H9 (cell line): ENCODE measurements at regions not wholly inside any gene's neighbourhood (a gene's known extent, or its start where the extent isn't known, plus 50 kb on each side); places are given as distances from the start of the nearest gene placed in this dataset.

Experiments used
- DNase-seq: peaks from one replicate; pipeline ENCODE4 v3.0.0-alpha.2; 2017
- H2AFZ ChIP-seq: one replicate; pipeline ENCODE4 v1.6.1; 2013; ENCODE audit warnings: mild to moderate bottlenecking, low read length, control low read depth, moderate library complexity
- H2AK5ac ChIP-seq: 2 replicates; pipeline ENCODE4 v1.6.1; 2013; ENCODE audit warnings: low read length, control low read depth, mixed read lengths; ENCODE audit not compliant: insufficient read length
- H2BK120ac ChIP-seq: one replicate; pipeline ENCODE4 v1.6.1; 2013; ENCODE audit warnings: low read depth, mild to moderate bottlenecking, low read length, control low read depth, inconsistent platforms; ENCODE audit not compliant: poor library complexity, severe bottlenecking
- H2BK12ac ChIP-seq: 2 replicates; pipeline ENCODE4 v1.6.1; 2013; ENCODE audit warnings: low read length, control low read depth, mixed read lengths, low read depth; ENCODE audit not compliant: insufficient read length
- H2BK15ac ChIP-seq: 2 replicates; pipeline ENCODE4 v1.6.1; 2013; ENCODE audit warnings: low read depth, low read length, control low read depth
- H2BK20ac ChIP-seq: one replicate; pipeline ENCODE4 v1.6.1; 2013; ENCODE audit warnings: low read depth, mild to moderate bottlenecking, low read length, control low read depth, inconsistent platforms; ENCODE audit not compliant: poor library complexity, severe bottlenecking
- H2BK5ac ChIP-seq: 2 replicates; pipeline ENCODE4 v1.6.1; 2013; ENCODE audit warnings: low read length, control low read depth, mixed read lengths; ENCODE audit not compliant: insufficient read length
- H3K14ac ChIP-seq: 2 replicates; pipeline ENCODE4 v1.6.1; 2013; ENCODE audit warnings: low read length, control low read depth; ENCODE audit not compliant: insufficient read depth
- H3K18ac ChIP-seq: 2 replicates; pipeline ENCODE4 v1.6.1; 2013; ENCODE audit warnings: low read depth, mild to moderate bottlenecking, mixed read lengths, low read length, control low read depth; ENCODE audit not compliant: insufficient read length
- H3K23ac ChIP-seq: 2 replicates; pipeline ENCODE4 v1.6.1; 2013; ENCODE audit warnings: low read length, control low read depth, mixed read lengths, low read depth; ENCODE audit not compliant: insufficient read length
- H3K23me2 ChIP-seq: 2 replicates; pipeline ENCODE4 v1.6.1; 2013; ENCODE audit warnings: low read depth, mild to moderate bottlenecking, mixed read lengths, low read length, control low read depth; ENCODE audit not compliant: insufficient read length, poor library complexity, severe bottlenecking
- H3K27ac ChIP-seq: 2 replicates; pipeline ENCODE4 v1.5.1; 2013; ENCODE audit warnings: low read length, control low read depth, mixed read lengths, low read depth; ENCODE audit not compliant: insufficient read length
- H3K27me3 ChIP-seq: 2 replicates; pipeline ENCODE4 v1.6.1; 2013; ENCODE audit warnings: low read length, control low read depth, inconsistent platforms; ENCODE audit not compliant: insufficient read depth
- H3K4ac ChIP-seq: 2 replicates; pipeline ENCODE4 v1.6.1; 2013; ENCODE audit warnings: low read depth, mild to moderate bottlenecking, control low read depth, inconsistent platforms, low read length, moderate library complexity
- H3K4me1 ChIP-seq: 2 replicates; pipeline ENCODE4 v1.6.1; 2013; ENCODE audit warnings: low read length, control low read depth, inconsistent platforms; ENCODE audit not compliant: insufficient read depth
- H3K4me2 ChIP-seq: 2 replicates; pipeline ENCODE4 v1.6.1; 2013; ENCODE audit warnings: low read length, control low read depth, mixed read lengths; ENCODE audit not compliant: insufficient read length, insufficient read depth
- H3K56ac ChIP-seq: 2 replicates; pipeline ENCODE4 v1.6.1; 2013; ENCODE audit warnings: low read depth, mild to moderate bottlenecking, mixed read lengths, low read length, control low read depth; ENCODE audit not compliant: insufficient read length
- H3K79me1 ChIP-seq: 2 replicates; pipeline ENCODE4 v1.6.1; 2013; ENCODE audit warnings: low read depth, mild to moderate bottlenecking, moderate library complexity, low read length, control low read depth, inconsistent platforms; ENCODE audit not compliant: insufficient read depth, poor library complexity, severe bottlenecking
- H3K79me2 ChIP-seq: 2 replicates; pipeline ENCODE4 v1.6.1; 2013; ENCODE audit warnings: low read length, control low read depth, inconsistent platforms; ENCODE audit not compliant: insufficient read depth
- H3K9ac ChIP-seq: 2 replicates; pipeline ENCODE4 v1.6.1; 2013; ENCODE audit warnings: low read length, control low read depth, mixed read lengths; ENCODE audit not compliant: insufficient read length; ENCODE audit errors: extremely low read depth
- H3K9me3 ChIP-seq: one replicate; pipeline ENCODE4 v1.6.1; 2013; ENCODE audit warnings: low read depth, low read length, inconsistent platforms; ENCODE audit not compliant: control insufficient read depth
- H3T11ph ChIP-seq: one replicate; pipeline ENCODE4 v1.6.1; 2013; ENCODE audit warnings: mild to moderate bottlenecking, low read length, control low read depth, inconsistent platforms
- H4K20me1 ChIP-seq: one replicate; pipeline ENCODE4 v1.6.1; 2013; ENCODE audit not compliant: control insufficient read depth, insufficient read length, insufficient read depth
- H4K5ac ChIP-seq: 2 replicates; pipeline ENCODE4 v1.6.1; 2013; ENCODE audit warnings: low read depth, mild to moderate bottlenecking, mixed read lengths, low read length, control low read depth; ENCODE audit not compliant: insufficient read length
- H4K8ac ChIP-seq: replicated peaks from 2 replicates; pipeline ENCODE4 v1.6.1; 2013; ENCODE audit warnings: low read length, control low read depth, mixed read lengths, low read depth; ENCODE audit not compliant: insufficient read length
- H4K91ac ChIP-seq: 2 replicates; pipeline ENCODE4 v1.6.1; 2013; ENCODE audit warnings: low read depth, mild to moderate bottlenecking, moderate library complexity, mixed read lengths, low read length, control low read depth; ENCODE audit not compliant: insufficient read length
- H3K27ac Mint-ChIP-seq, 3 experiments: 2 replicates in 2 of 3; 3 replicates in 1 of 3; pipeline ENCODE4 v1.8.0; 2020 to 2021; ENCODE audit warnings: mixed read lengths in 3 of 3, mild to moderate bottlenecking in 1 of 3, moderate library complexity in 1 of 3
- H3K27me3 Mint-ChIP-seq: 2 replicates; pipeline ENCODE4 v1.8.0; 2021; ENCODE audit warnings: low read depth, mild to moderate bottlenecking, moderate library complexity, mixed read lengths
- H3K36me3 Mint-ChIP-seq, 3 experiments: 2 replicates in 2 of 3; 3 replicates in 1 of 3; pipeline ENCODE4 v1.8.0; 2020 to 2021; ENCODE audit warnings: low read depth in 3 of 3, mixed read lengths in 3 of 3; ENCODE audit not compliant: insufficient read depth in 1 of 3
- H3K4me1 Mint-ChIP-seq, 2 experiments: 2 replicates each; pipeline ENCODE4 v1.8.0; 2020; ENCODE audit warnings: mixed read lengths in 2 of 2
- H3K4me3 Mint-ChIP-seq, 2 experiments: 2 replicates in 1 of 2; 3 replicates in 1 of 2; pipeline ENCODE4 v1.8.0; 2020 to 2021; ENCODE audit warnings: mild to moderate bottlenecking in 2 of 2, mixed read lengths in 2 of 2, moderate library complexity in 1 of 2
- H3K9me3 Mint-ChIP-seq, 2 experiments: 2 replicates in 1 of 2; 3 replicates in 1 of 2; pipeline ENCODE4 v1.8.0; 2020; ENCODE audit warnings: mild to moderate bottlenecking in 2 of 2, mixed read lengths in 2 of 2, moderate library complexity in 1 of 2
- CTCF ChIP-seq: fragments of 200-600 bp; sonication (generic); conservative IDR thresholded peaks from 3 replicates; pipeline ENCODE4 v1.8.0; 2021; ENCODE audit warnings: antibody characterized with exemption, mild to moderate bottlenecking
- WGBS: extraction: QIAGEN DNeasy Blood & Tissue Kit; methylation state at CpG from one replicate; pipeline ENCODE4 v1.1.7; 2013; ENCODE audit warnings: missing lambda C conversion rate, low lambda C conversion rate, mixed read lengths; ENCODE audit not compliant: insufficient read length; ENCODE audit errors: extremely low coverage; 5-methylcytosine and 5-hydroxymethylcytosine counted together

DNA sequence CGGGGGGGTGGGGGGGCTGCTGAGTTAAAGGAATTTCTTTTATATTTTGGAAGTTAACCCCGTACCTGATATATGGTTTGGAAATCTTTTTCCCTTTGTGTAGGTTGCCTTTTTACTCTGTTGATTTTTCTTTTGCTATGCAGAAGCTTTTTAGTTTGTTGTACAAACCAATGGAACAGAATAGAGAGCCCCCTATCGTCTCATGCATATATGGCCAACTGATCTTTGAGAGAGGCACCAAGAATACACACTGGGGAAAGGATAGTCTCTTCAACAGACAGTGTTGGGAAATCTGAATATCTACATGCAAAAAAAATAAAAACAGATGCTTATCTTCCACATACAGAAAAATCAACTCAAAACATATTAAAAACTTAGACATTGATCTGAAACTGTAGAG lies 647.8 kb upstream of the KLHL29 start:
- no peak overlapping the region for H4K5ac ChIP-seq
- no peak overlapping the region for H3K4ac ChIP-seq
- H4K20me1 ChIP-seq = no peaks in the 10 kb centered on the region
- no peak for DNase-seq
- H3K9me3 ChIP-seq = no peaks in the 10 kb centered on the region
- H2BK12ac ChIP-seq = no peak overlapping the region
- no peak overlapping the region for H2BK5ac ChIP-seq
- no peaks in the 10 kb centered on the region for H3K23me2 ChIP-seq
- H3K56ac ChIP-seq = no peak overlapping the region
- no peak overlapping the region for H2AFZ ChIP-seq
- no peaks in the 10 kb centered on the region for H3K4me1 Mint-ChIP-seq
- H3T11ph ChIP-seq = no peak overlapping the region
- H3K4me3 Mint-ChIP-seq = no peak overlapping the region
- no peak overlapping the region for H3K4me2 ChIP-seq
- H3K23ac ChIP-seq = no peak overlapping the region
- no peak overlapping the region for H4K8ac ChIP-seq
- WGBS = no CpG with 5 or more reads among the region's 3 CpGs
- no peak overlapping the region for H3K9ac ChIP-seq
- H4K91ac ChIP-seq = no peak overlapping the region
- H3K79me1 ChIP-seq = no peaks in the 10 kb centered on the region
- no peak overlapping the region for H3K27ac ChIP-seq
- no peaks in the 10 kb centered on the region for H3K4me1 ChIP-seq
- H3K9me3 Mint-ChIP-seq = peaks cover 0 to 8% of the 10 kb centered on the region in 2 experiments; a peak in 4 of 5 replicates
- TF ChIP-seq CTCF = peak; percentile 57
- no peak overlapping the region for H3K14ac ChIP-seq
- H3K27ac Mint-ChIP-seq = no peak overlapping the region
- no peaks in the 10 kb centered on the region for H3K27me3 Mint-ChIP-seq
- no peak overlapping the region for H2BK15ac ChIP-seq
- H3K36me3 Mint-ChIP-seq = peaks cover 0 to 2% (median 0%) of the 10 kb centered on the region in 3 experiments; a peak in 2 of 7 replicates
- H3K27me3 ChIP-seq = no peaks in the 10 kb centered on the region
- H2AK5ac ChIP-seq = no peak overlapping the region
- no peak overlapping the region for H3K18ac ChIP-seq
- H3K79me2 ChIP-seq = no peaks in the 10 kb centered on the region
- H2BK120ac ChIP-seq = no peak overlapping the region
- H2BK20ac ChIP-seq = no peak overlapping the region
